ENCODE measurements at regions not wholly inside any gene's neighbourhood (a gene's known extent, or its start where the extent isn't known, plus 50 kb on each side); places are given as distances from the start of the nearest gene placed in this dataset.

GRCh38 chr18:10235661-10235952 lies 218.8 kb upstream of the APCDD1 start:
- H3K4me1 ChIP-seq (ENCODE audit: control insufficient read depth in 2 of 2, insufficient read depth in 2 of 2, low read length in 2 of 2) = no peaks in the 10 kb centered on the region
- intact Hi-C loops (cut with micrococcal nuclease) = no loop called here
- Mint-ChIP-seq H3K9me3 (peaks cover 0 to 16% (median 3%) of the 10 kb centered on the region in 11 donors), H3K4me3 (no peak overlapping the region), H3K36me3 (peaks cover 0 to 4% (median 0%) of the 10 kb centered on the region in 5 donors), H3K4me1 (no peaks in the 10 kb centered on the region), H3K27ac (no peak overlapping the region), H3K27me3 (peaks cover 0 to 23% (median 4%) of the 10 kb centered on the region in 5 donors)
- DNase-seq = no peak
- H3K9me3 ChIP-seq (ENCODE audit: control insufficient read depth in 2 of 3, low read length in 3 of 3) = no peaks in the 10 kb centered on the region
- H3K4me3 ChIP-seq (ENCODE audit: low read length) = no peak overlapping the region
- H3K27me3 ChIP-seq (ENCODE audit: control insufficient read depth in 2 of 2, insufficient read depth in 2 of 2, low read length in 2 of 2) = no peaks in the 10 kb centered on the region
- no peak for ATAC-seq
- H3K27ac ChIP-seq (ENCODE audit: low read depth, low read length) = no peak overlapping the region
- H3K36me3 ChIP-seq (ENCODE audit: control insufficient read depth in 2 of 3, insufficient read depth in 3 of 3, low read length in 3 of 3) = no peaks in the 10 kb centered on the region
- ChIA-PET POLR2A (no interaction called here), CTCF (interaction anchor here (0.8 kb wide), 1 partner anchor 8 kb away, joined by 3 read pairs; no protein-coding TSS in a partner anchor)

- Histone ChIP-seq H3K4me3 (ENCODE audit: low read length) (no peak overlapping the region), H3K9me3 (ENCODE audit: control insufficient read depth in 2 of 3, low read length in 3 of 3) (no peaks in the 10 kb centered on the region), H3K4me1 (ENCODE audit: control insufficient read depth in 2 of 2, insufficient read depth in 2 of 2, low read length in 2 of 2) (no peaks in the 10 kb centered on the region), H3K36me3 (ENCODE audit: control insufficient read depth in 2 of 3, insufficient read depth in 3 of 3, low read length in 3 of 3) (no peaks in the 10 kb centered on the region), H3K27ac (ENCODE audit: low read depth, low read length) (no peak overlapping the region), H3K27me3 (ENCODE audit: control insufficient read depth in 2 of 2, insufficient read depth in 2 of 2, low read length in 2 of 2) (no peaks in the 10 kb centered on the region)
- ChIA-PET POLR2A (no interaction called here), CTCF (no interaction called here)
- H3K9me3 Mint-ChIP-seq = peaks cover 0 to under 1% (median 0%) of the 10 kb centered on the region in 11 donors
- H3K4me1 Mint-ChIP-seq = no peaks in the 10 kb centered on the region
- intact Hi-C loops (cut with micrococcal nuclease) = no loop called here
- no peaks in the 10 kb centered on the region for H3K36me3 Mint-ChIP-seq
- no peak for DNase-seq
- no peak overlapping the region for H3K27ac Mint-ChIP-seq
- no peak for ATAC-seq
- H3K27me3 Mint-ChIP-seq = peaks cover 0 to 7% (median 2%) of the 10 kb centered on the region in 5 donors
- H3K4me3 Mint-ChIP-seq = no peak overlapping the region
Measured at GRCh38 chr18:10239103-10239502, 215.3 kb upstream of the APCDD1 start.

GRCh38 chr18:10239991-10240634 lies 214.3 kb upstream of the APCDD1 start:
- intact Hi-C loops (cut with micrococcal nuclease) = no loop called here
- Mint-ChIP-seq H3K9me3 (no peaks in the 10 kb centered on the region), H3K27me3 (peaks cover 0 to 5% (median 2%) of the 10 kb centered on the region in 5 donors), H3K27ac (no peak overlapping the region), H3K4me3 (no peak overlapping the region), H3K36me3 (no peaks in the 10 kb centered on the region), H3K4me1 (no peaks in the 10 kb centered on the region)
- no peak for ATAC-seq
- POLR2A ChIA-PET = no interaction called here
- Histone ChIP-seq H3K27ac (ENCODE audit: low read depth, low read length) (no peak overlapping the region), H3K4me3 (ENCODE audit: low read length) (no peak overlapping the region), H3K4me1 (ENCODE audit: control insufficient read depth in 2 of 2, insufficient read depth in 2 of 2, low read length in 2 of 2) (no peaks in the 10 kb centered on the region), H3K27me3 (ENCODE audit: control insufficient read depth in 2 of 2, insufficient read depth in 2 of 2, low read length in 2 of 2) (no peaks in the 10 kb centered on the region), H3K36me3 (ENCODE audit: control insufficient read depth in 2 of 3, insufficient read depth in 3 of 3, low read length in 3 of 3) (no peaks in the 10 kb centered on the region), H3K9me3 (ENCODE audit: control insufficient read depth in 2 of 3, low read length in 3 of 3) (no peaks in the 10 kb centered on the region)
- no peak for DNase-seq
- CTCF ChIA-PET = no interaction called here

- no peak for ATAC-seq
Measured at GRCh38 chr18:10240973-10241372, 213.5 kb upstream of the APCDD1 start.

GRCh38 chr18:10241579-10241978 lies 212.9 kb upstream of the APCDD1 start:
- no peaks in the 10 kb centered on the region for H3K27me3 ChIP-seq (ENCODE audit: control insufficient read depth in 2 of 2, insufficient read depth in 2 of 2, low read length in 2 of 2)
- DNase-seq = no peak
- intact Hi-C loops (cut with micrococcal nuclease) = no loop called here
- Mint-ChIP-seq H3K9me3 (no peaks in the 10 kb centered on the region), H3K4me1 (no peaks in the 10 kb centered on the region), H3K27ac (no peak overlapping the region), H3K27me3 (peaks cover 0 to 10% (median 0%) of the 10 kb centered on the region in 5 donors), H3K36me3 (no peaks in the 10 kb centered on the region), H3K4me3 (no peak overlapping the region)
- ChIA-PET CTCF (no interaction called here), POLR2A (no interaction called here)
- no peak overlapping the region for H3K4me3 ChIP-seq (ENCODE audit: low read length)
- H3K36me3 ChIP-seq (ENCODE audit: control insufficient read depth in 2 of 3, insufficient read depth in 3 of 3, low read length in 3 of 3) = no peaks in the 10 kb centered on the region
- no peak for ATAC-seq
- H3K4me1 ChIP-seq (ENCODE audit: control insufficient read depth in 2 of 2, insufficient read depth in 2 of 2, low read length in 2 of 2) = no peaks in the 10 kb centered on the region
- no peak overlapping the region for H3K27ac ChIP-seq (ENCODE audit: low read depth, low read length)
- H3K9me3 ChIP-seq (ENCODE audit: control insufficient read depth in 2 of 3, low read length in 3 of 3) = no peaks in the 10 kb centered on the region

More at GRCh38 chr18:10240973-10241372, 213.5 kb upstream of the APCDD1 start:
- no peak for DNase-seq
- ChIA-PET POLR2A (no interaction called here), CTCF (no interaction called here)
- H3K9me3 Mint-ChIP-seq = no peaks in the 10 kb centered on the region
- H3K36me3 ChIP-seq (ENCODE audit: control insufficient read depth in 2 of 3, insufficient read depth in 3 of 3, low read length in 3 of 3) = no peaks in the 10 kb centered on the region
- H3K4me1 Mint-ChIP-seq = no peaks in the 10 kb centered on the region
- no peak overlapping the region for H3K27ac Mint-ChIP-seq
- no peaks in the 10 kb centered on the region for H3K4me1 ChIP-seq (ENCODE audit: control insufficient read depth in 2 of 2, insufficient read depth in 2 of 2, low read length in 2 of 2)
- no peak overlapping the region for H3K4me3 Mint-ChIP-seq
- no peak overlapping the region for H3K27ac ChIP-seq (ENCODE audit: low read depth, low read length)
- H3K4me3 ChIP-seq (ENCODE audit: low read length) = no peak overlapping the region
- no peaks in the 10 kb centered on the region for H3K36me3 Mint-ChIP-seq
- no peaks in the 10 kb centered on the region for H3K9me3 ChIP-seq (ENCODE audit: control insufficient read depth in 2 of 3, low read length in 3 of 3)
- intact Hi-C loops (cut with micrococcal nuclease) = no loop called here
- H3K27me3 Mint-ChIP-seq = peaks cover 0 to 10% (median 0%) of the 10 kb centered on the region in 5 donors
- H3K27me3 ChIP-seq (ENCODE audit: control insufficient read depth in 2 of 2, insufficient read depth in 2 of 2, low read length in 2 of 2) = no peaks in the 10 kb centered on the region

- DNase-seq (no peak), ATAC-seq (no peak)
- H3K27ac Mint-ChIP-seq = no peak overlapping the region
- no peaks in the 10 kb centered on the region for H3K9me3 ChIP-seq (ENCODE audit: control insufficient read depth in 2 of 3, low read length in 3 of 3)
- ChIA-PET CTCF (interaction anchor here (0.5 kb wide), 1 partner anchor 8 kb away, joined by 3 read pairs; no protein-coding TSS in a partner anchor), POLR2A (no interaction called here)
- no peaks in the 10 kb centered on the region for H3K36me3 ChIP-seq (ENCODE audit: control insufficient read depth in 2 of 3, insufficient read depth in 3 of 3, low read length in 3 of 3)
- H3K36me3 Mint-ChIP-seq = no peaks in the 10 kb centered on the region
- H3K27me3 Mint-ChIP-seq = peaks cover 0 to 9% (median 0%) of the 10 kb centered on the region in 5 donors
- H3K4me1 Mint-ChIP-seq = peaks cover 0 to 2% (median 0%) of the 10 kb centered on the region in 7 donors
- intact Hi-C loops (cut with micrococcal nuclease) = no loop called here
- H3K27me3 ChIP-seq (ENCODE audit: control insufficient read depth in 2 of 2, insufficient read depth in 2 of 2, low read length in 2 of 2) = no peaks in the 10 kb centered on the region
- H3K4me3 ChIP-seq (ENCODE audit: low read length) = no peak overlapping the region
- no peak overlapping the region for H3K27ac ChIP-seq (ENCODE audit: low read depth, low read length)
- no peak overlapping the region for H3K4me3 Mint-ChIP-seq
- no peaks in the 10 kb centered on the region for H3K4me1 ChIP-seq (ENCODE audit: control insufficient read depth in 2 of 2, insufficient read depth in 2 of 2, low read length in 2 of 2)
- H3K9me3 Mint-ChIP-seq = no peaks in the 10 kb centered on the region
Measured at GRCh38 chr18:10242936-10243680, 211.3 kb upstream of the APCDD1 start.

- no peak overlapping the region for H3K27ac Mint-ChIP-seq
- no peak overlapping the region for H3K4me3 ChIP-seq (ENCODE audit: low read length)
- peaks cover 0 to 2% (median 0%) of the 10 kb centered on the region in 7 donors for H3K4me1 Mint-ChIP-seq
- H3K4me1 ChIP-seq (ENCODE audit: control insufficient read depth in 2 of 2, insufficient read depth in 2 of 2, low read length in 2 of 2) = no peaks in the 10 kb centered on the region
- ATAC-seq = no peak
- H3K4me3 Mint-ChIP-seq = no peak overlapping the region
- H3K9me3 ChIP-seq (ENCODE audit: control insufficient read depth in 2 of 3, low read length in 3 of 3) = no peaks in the 10 kb centered on the region
- H3K36me3 ChIP-seq (ENCODE audit: control insufficient read depth in 2 of 3, insufficient read depth in 3 of 3, low read length in 3 of 3) = no peaks in the 10 kb centered on the region
- no peaks in the 10 kb centered on the region for H3K27me3 ChIP-seq (ENCODE audit: control insufficient read depth in 2 of 2, insufficient read depth in 2 of 2, low read length in 2 of 2)
- DNase-seq = no peak
- no peaks in the 10 kb centered on the region for H3K9me3 Mint-ChIP-seq
- ChIA-PET CTCF (no interaction called here), POLR2A (no interaction called here)
- no peak overlapping the region for H3K27ac ChIP-seq (ENCODE audit: low read depth, low read length)
- peaks cover 0 to 10% (median 0%) of the 10 kb centered on the region in 5 donors for H3K27me3 Mint-ChIP-seq
- intact Hi-C loops (cut with micrococcal nuclease) = no loop called here
- no peaks in the 10 kb centered on the region for H3K36me3 Mint-ChIP-seq
Measured at GRCh38 chr18:10244341-10244740, 210.1 kb upstream of the APCDD1 start.

Data from naive thymus-derived CD4-positive, alpha-beta T cell (primary cell).